HG03565 (cell line): ENCODE measurements at regions not wholly inside any gene's neighbourhood (a gene's known extent, or its start where the extent isn't known, plus 50 kb on each side); places are given as distances from the start of the nearest gene placed in this dataset.

Experiments
- ATAC-seq: cut with Tn5 transposase; IDR thresholded peaks from one replicate; pipeline ENCODE4 v1.9.1; 2021; ENCODE audit warnings: mild to moderate bottlenecking, moderate library complexity; ENCODE audit not compliant: unreplicated experiment

DNA sequence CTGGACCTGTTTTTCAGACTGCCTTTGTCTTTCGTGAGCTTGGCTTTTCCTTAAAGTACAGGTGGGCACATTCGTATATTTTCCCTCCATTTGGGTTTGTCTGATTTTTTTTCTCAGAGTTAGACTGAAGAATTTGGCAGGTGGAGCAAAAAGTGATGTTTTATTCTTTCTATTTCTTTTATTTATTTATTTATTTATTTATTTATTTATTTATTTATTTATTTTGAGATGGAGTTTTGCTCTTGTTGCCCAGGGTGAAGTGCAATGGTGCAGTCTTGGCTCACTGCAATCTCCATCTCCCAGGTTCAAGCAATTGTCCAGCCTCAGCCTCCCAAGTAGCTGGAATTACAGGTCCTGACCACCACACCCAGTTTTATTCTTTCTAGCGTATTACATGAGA, 1805.1 kb upstream of the WWC1 start:
- ATAC-seq: no peak

DNA sequence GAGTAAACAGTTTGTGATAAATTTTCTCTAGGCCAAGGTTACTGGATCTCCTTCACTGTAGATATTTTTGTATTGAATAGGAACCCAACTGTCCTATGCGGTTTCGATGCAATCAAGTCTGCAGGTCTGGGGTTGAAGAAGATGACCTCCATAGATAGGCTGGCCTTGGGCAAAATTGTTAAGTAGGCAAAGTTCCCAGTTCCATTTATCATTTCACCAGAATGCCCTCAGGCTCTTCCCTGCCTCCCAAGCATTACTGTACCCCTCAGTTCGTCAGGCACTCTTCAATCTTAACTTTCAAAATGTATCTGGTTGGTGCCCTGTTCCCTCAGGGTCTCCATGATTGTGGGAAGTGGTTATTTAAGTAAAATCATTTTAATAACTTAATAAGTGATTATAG, 1802.9 kb upstream of the WWC1 start:
- no peak for ATAC-seq

DNA sequence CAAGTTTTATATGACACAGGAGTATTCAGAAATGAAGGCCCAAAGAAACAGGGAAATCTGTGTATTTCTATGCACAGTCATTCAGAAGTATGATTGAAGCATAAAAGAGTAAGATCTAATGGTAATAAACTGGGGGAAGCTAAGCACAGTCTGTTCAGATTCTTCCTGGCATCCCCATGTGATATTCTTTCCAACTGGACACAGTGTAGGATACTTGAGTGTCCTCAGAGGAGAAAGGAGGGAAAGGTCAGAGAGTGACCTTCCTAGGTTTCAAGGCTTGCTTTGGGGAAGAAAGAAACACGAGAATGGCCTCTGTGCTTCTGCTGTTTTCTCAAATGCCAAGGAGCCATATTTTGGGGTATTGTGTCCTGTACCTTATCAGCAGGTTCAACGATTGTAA, 1798.4 kb upstream of the WWC1 start:
- ATAC-seq: no peak

DNA sequence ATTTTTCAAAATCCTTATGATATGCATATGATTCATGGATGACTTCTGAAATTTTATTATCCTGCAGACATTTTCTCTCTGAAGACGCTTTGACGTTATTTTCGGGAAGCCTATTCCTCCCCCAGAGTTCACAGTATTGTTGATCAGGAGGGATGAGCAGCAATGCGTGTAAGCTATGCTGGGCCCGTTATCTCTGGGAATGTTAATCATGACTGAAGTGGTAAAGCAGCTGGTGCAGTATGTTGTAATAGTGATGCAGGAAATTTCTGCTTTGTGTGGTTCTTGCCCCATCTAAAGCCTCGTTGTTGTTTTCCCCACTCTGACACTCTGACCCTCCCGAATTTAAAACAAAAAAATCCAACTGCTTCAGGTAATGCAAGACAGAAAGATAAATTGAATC, 1797.8 kb upstream of the WWC1 start:
- ATAC-seq: no peak

DNA sequence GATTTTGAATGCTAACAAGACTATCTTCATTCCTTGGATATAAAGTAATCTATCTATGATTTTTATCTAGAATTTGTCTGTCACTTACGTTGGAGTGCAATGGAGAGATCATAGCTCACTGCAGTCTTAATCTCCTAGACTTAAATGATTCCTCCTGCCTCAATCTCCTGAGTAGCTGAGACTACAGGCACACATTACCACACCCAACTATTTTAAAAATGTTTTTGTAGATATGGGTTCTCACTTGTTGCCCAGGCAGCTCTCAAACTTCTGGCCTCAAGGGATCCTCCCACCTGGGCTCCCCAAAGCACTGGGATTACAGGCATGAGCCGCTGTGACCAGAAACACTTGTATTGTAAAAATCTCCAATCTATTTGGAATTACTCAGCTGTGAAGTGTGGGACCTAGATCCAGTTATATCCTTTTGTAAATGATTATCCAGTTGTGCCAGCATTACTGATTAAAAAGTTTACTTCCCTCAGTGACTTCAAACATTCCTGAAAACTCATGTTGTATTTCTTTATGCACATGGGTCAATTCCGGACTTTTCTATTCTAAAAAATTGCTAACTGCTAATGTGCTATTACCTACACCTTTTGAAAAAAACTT, 1793.8 kb upstream of the WWC1 start:
- ATAC-seq: no peak

DNA sequence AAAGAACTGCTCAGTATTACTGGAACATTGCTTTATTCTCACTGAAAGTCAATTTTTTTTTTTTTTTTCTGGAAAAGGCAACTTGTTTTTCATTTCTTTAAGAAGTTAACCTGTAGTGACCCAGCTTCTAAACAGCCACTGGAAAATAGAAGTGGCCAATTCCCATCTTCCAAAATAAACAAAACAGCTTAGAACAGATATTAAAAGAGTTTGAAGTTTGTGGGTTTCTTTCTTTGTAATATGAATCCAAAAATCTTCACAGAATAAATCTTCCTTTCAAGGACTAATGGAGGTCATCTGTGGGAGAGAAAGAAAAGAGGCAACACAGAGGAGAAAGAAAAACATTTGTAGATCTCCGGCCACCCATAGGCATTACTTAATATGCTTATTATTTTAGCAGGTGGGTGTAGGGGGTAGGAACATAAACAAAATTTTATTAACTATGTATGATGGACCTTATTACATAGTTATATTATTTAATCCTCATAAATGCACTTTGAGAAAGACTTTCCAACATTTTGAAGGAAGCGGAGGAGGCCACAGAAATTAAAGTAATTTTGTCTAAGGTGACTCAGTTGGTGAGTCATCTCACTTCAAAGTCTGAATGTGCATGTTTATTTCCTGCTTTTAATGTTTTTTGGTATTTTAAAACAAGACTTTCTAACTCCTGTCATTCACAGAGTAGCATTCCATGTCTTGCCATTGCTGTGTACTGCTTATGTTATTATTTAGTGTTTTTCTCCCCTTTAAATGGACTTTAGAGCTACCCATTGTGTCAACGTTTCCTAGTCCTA, 1791.8 kb upstream of the WWC1 start:
- no peak for ATAC-seq

DNA sequence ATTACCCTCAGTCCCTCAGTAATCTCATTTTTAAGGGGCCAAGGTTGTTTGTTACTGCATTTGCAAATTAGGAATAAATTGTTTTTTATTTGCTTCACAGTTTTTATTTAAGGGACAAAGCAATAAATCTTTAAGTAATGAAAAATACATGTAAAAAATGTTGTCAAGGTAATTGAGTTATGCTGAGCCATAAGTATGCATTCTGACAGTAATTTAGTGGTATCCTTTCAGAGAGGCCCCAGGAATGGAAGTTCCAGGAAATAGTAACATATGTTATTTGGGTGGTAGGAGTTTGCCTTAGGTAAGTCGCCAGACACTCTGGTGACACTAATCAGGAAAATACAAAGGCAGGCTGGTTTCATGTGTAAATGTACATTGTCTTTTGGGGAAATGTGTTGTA, 1787.9 kb upstream of the WWC1 start:
- ATAC-seq: no peak

DNA sequence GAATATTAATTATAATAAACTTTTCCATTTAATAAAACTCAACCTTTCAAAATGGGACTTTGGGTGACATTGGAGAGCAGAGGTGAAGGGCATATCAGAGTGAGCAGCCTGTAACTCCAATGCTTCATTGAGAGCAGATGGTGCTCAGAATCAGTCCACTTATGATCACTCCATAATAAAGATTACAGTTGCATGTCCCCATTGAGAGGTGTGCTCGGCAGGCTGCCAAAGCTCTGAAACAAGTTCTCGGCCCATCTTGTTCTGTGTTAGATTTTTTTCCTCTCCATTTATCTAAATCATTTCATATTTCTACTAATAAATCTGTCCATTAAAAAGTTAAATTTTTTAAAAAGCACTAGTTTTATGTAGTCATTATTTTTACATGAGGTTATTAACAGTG, 1786.4 kb upstream of the WWC1 start:
- no peak for ATAC-seq

DNA sequence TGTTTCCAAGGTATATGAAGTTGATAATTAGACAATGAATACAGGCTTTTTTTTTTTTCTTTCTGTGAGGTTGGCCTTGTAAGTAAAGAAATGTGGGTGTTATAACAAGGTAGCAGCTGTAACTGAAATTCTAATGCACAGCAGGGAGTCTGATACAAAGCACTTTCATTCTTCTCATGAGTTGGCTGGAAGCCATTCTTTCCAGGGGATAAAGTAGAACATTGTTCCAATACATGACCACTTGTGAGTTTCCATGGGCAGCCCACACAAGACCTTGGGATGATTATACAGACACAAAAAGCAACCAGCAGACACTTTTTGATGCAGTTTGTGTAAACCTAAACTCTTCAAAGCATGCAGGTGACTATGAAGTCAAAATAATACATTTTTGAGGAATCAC, 1785.9 kb upstream of the WWC1 start:
- ATAC-seq: no peak

DNA sequence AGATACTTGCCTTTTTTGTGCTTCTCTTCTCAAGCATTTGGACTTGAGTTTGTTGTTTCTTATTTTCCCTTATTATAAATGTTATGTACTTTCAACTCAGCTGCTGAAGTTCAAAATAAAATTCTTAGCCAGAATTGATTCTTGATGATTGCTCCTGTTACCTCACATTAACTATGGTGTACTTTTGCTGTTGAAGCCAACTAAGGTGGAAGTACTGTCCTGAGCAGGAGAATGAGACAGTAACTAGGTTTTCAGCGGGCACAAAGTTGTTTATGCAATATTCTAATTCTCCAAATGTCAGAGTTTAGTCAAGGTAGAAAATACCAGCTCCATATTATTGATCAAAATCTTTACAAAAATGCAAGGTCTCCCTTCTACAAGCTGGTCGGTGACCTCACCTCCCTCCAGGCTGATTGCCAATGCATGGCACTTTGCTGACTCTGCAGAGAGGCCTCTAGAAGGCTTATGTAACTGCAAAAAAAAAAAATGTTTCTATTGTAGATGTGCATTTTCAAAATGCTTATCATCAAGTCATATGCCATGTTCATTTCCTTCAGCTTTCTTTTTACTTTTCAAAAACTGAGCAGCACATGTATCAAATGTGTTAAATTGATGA, 1783.5 kb upstream of the WWC1 start:
- ATAC-seq: no peak

DNA sequence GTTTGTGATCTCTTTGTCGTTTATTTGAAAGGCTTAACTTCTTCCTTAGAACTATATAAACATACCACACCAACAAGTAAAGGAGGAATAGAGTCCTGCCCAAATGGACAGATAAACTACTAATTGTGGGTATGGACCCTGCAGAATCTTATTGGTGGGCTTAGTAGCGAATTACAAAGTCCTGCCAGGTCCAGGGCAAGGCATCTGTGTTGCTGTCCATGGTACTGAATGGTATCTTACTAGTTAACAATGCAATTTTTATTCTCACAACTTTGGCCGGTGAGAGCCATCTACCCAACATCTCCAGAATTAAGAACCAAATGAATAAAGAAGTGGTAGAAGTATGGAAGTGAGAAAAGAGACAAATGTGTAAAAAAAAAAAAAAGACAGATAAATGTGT, 1782.4 kb upstream of the WWC1 start:
- no peak for ATAC-seq

DNA sequence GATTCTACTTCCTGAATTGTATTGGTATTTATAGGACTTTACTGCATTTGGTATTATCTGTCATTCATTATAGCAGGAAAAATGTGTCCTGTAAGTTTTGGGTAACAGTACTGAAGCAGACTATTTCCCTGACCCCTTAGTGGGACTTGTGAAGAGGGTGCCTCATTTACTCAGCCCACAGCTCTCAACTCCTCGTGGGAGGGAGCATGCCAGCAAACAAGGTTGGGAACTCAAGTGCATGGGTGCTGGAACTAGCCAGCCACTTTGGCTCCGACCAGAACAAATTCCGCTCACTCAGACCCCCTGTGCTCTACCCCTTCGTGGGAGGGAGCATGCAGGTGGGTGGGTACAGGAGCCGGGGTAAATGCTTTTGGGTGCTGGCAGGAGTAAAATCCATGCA, 1773.5 kb upstream of the WWC1 start:
- no peak for ATAC-seq

DNA sequence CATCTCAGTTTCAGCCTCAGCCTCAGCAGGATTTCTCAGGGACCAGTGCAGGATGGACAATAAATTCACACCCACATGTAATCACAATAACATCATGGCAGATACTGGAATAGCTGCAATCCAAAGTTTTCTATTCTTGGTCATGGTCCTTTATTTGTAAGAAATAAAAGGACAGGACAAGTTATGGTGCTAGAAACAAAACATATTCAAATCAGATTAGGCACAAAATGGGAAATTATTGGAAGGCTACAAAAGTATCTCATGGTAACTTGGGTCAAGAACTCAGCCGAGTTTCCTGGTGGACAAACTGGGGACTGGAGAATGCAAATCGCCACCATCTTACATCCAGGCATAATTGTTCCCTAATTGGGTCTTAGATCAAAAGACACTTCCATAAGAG, 1768.2 kb upstream of the WWC1 start:
- ATAC-seq: no peak

DNA sequence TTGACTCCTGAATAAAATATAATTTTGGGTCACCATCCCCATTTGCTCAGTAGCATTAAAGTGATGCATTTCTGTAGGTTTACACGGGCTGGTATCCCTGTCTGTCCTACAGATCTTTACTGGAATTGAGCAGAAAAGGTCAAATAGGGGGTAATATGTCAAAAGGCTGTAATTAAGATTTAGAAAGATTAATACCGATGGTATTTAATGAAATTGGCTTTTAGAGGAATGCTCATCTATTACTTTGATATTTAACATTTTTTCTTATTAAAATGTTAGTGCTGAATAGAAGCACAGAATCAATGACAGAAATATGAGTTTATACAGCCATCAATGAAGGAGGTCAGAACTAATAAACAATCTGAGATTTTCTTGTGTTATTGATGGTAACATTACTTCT, 1762.2 kb upstream of the WWC1 start:
- ATAC-seq: no peak

DNA sequence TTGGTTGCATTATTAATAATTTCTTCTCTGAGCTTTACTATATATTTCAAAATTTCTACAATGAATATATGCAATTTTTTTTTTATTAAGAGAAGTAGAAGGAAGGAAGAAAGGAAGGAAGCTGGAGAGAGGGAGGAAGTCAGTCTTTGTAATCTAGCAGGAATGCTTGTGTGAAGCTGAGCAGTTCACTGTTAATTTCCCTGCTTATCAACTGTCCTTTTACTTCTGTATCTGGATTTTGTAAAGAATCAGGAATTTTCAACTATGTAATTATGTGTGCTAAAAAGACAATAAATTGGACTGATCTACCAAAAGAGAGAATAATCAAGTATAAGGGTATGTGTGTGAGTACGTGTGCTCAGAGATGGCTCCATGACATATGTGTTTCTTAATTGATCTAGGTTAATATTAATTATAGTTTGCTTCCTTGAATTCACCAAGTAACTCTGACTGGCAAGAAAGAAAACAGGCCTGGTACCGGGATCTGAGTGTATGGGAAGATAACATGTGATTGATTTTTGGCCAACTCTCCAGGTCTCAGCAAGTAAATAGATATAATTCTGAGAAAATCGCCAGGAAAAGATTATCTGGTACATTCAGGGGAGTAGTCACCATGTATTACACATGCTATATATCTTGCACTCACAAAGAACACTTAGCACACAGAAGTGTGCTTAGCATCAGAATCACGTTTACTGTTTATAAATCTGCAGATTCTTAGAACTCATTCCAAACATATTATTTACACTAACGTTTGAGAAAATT, 1758.8 kb upstream of the WWC1 start:
- no peak for ATAC-seq

DNA sequence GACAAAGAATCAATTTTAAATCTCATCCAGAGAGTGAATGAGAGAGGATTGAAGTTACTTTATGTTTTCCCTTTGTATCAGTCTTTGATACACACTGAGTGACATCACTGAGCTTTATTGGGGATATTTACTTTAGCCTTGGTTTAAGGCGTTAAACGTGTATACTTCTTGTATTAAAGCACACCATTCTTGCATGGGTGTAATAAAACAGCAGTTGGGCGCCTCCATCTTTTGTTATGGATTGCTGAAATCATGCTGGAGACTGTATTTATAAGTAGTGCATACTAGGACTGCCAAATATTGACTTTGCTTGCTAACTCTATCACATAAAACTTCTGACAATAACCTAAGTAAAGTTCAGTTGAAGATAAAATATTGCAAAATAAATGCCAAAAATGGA, 1755.8 kb upstream of the WWC1 start:
- ATAC-seq: no peak

DNA sequence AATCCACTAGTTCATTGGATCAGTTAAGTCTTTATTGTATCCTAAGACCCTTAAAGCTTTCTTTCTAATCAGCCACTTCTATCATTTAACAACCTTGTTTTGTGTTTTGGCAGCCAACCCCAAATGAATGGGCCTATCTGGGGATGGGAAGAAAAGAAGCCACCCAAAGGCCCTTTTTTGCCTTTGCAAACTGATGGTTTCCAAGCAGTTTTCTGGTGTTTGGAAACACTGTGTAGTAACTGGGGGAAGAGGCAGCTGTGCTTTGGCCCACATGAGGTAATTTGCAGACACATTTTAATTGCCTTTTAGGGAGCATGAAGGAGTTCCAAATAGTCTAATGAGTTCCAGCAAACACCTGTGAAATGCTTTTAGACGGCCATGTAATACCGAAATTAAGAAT, 1751.3 kb upstream of the WWC1 start:
- ATAC-seq: no peak

DNA sequence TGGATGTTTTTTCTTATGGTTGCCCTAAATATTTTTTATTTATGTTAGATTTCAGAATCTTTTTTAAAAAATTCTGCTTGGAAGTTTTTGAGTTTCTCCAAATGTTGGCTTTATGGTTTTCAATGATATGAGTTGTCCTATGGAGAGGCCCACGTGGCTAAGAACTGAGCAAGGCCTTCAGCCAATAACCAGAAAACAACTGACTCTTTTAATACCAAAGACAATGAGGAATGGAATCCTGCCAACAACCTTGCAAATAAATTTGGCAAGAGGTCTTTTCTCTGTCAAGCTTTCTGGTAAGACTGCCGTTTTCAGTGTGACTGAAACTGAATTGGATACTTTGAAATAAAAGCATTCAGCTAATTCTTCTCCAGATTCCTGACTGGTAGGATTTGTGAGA, 1740.1 kb upstream of the WWC1 start:
- ATAC-seq: no peak

DNA sequence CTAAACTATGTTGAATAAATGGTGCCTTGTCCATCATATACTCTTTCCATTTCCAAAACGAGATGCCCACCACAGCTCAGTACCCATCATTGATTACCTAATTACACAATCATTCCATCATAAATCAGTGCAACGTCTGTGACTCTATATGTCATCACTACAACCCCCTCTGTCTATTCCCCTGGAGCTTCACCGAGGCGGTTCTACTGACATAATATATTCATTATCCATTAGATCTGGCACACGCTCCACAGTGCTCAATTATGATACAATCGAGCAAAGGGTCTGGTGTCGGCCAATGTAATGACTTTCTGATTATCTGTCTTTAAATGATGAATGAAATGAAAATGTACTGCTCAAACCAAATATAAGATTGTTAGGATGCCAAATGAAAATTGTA, 1737.7 kb upstream of the WWC1 start:
- ATAC-seq: no peak

DNA sequence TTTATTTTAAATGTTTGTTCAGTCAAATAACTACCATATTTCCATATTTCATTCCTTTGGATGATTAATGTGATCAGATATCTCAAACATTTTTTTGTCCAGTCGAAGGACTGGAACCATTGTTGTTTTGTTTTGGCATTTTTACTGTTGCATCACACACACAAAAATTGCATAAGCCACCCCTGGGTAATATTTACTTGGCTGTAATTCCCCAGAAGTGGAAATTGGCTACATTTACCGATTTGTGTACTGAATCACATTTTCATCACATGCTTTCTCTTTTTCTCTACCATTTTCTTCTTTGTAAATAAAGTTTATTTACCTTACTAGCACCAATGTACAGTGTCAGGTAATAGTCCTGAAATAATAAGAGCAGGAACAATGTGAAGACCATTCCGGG, 1729.7 kb upstream of the WWC1 start:
- no peak for ATAC-seq

DNA sequence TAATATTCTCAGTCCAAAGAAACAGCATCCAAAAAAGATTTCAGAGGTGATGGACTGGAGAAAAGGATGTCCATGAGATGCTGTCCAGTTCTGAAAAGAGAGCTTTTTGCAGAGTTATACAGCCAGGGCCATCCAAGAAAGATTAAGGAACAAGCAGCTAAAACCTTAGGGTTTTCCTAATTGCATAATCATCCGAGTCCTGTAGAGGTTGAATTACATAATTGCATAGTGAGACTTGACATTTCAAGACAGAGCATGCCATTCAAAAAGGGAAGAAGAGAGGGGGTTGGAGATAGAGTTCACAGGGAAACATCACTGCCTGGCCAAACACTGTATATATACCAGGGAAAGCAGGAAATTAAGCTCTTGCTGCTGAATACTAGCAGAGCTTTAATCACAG, 1729.2 kb upstream of the WWC1 start:
- ATAC-seq: no peak

DNA sequence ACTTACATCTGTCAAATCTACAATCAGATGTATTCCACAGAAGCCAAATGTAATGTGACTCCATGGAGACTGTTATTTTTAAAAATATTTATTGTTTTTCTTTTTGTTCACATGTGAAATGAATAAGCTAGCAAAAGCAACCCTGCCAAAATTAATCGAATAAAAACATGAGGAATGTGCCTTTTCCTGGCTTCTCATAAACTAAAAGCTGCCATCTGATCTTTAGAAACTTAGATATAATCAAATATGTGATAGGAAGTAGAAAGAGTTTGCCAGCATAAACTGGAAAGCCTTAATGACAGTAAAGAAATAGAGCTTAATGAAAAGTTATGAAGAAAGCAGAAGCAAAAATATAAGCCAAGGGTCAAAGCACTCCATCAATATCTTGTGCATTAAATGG, 1724.7 kb upstream of the WWC1 start:
- ATAC-seq: no peak
